Neuronal stem cell (in vitro differentiated cells): ENCODE measurements at regions not wholly inside any gene's neighbourhood (a gene's known extent, or its start where the extent isn't known, plus 50 kb on each side); places are given as distances from the start of the nearest gene placed in this dataset.

Source experiments
- DNase-seq: peaks from one replicate; pipeline ENCODE4 v3.0.0-alpha.2; 2013; ENCODE audit warnings: low spot score
- H2AFZ ChIP-seq: one replicate; pipeline ENCODE4 v1.6.1; 2013; ENCODE audit warnings: mild to moderate bottlenecking, low read length, inconsistent platforms
- H2AK5ac ChIP-seq: 2 replicates; pipeline ENCODE4 v1.6.1; 2013; ENCODE audit warnings: low read depth, mild to moderate bottlenecking, inconsistent platforms, low read length, moderate library complexity, mixed read lengths
- H2BK120ac ChIP-seq: 2 replicates; pipeline ENCODE4 v1.6.1; 2013; ENCODE audit warnings: low read depth, mild to moderate bottlenecking, inconsistent platforms, low read length, moderate library complexity, mixed read lengths
- H2BK12ac ChIP-seq: one replicate; pipeline ENCODE4 v1.6.1; 2013; ENCODE audit warnings: low read length, inconsistent platforms
- H2BK15ac ChIP-seq: 2 replicates; pipeline ENCODE4 v1.6.1; 2013; ENCODE audit warnings: mild to moderate bottlenecking, low read length, inconsistent platforms, mixed read lengths
- H2BK5ac ChIP-seq: one replicate; pipeline ENCODE4 v1.6.1; 2013; ENCODE audit warnings: inconsistent platforms, mild to moderate bottlenecking, low read length, moderate library complexity
- H3K14ac ChIP-seq: one replicate; pipeline ENCODE4 v1.6.1; 2013; ENCODE audit warnings: low read length, inconsistent platforms
- H3K18ac ChIP-seq: 2 replicates; pipeline ENCODE4 v1.6.1; 2013; ENCODE audit warnings: low read length, inconsistent platforms
- H3K23ac ChIP-seq: 2 replicates; pipeline ENCODE4 v1.6.1; 2013; ENCODE audit warnings: low read depth, mild to moderate bottlenecking, mixed read lengths, low read length, inconsistent platforms; ENCODE audit not compliant: poor library complexity
- H3K27ac ChIP-seq: replicated peaks from 3 replicates; pipeline ENCODE4 v1.5.1; 2013; ENCODE audit warnings: low read length, inconsistent platforms
- H3K27me3 ChIP-seq, 3 experiments: 2 replicates each; pipeline ENCODE4 v1.6.1; 2013; ENCODE audit warnings: low read length in 3 of 3, mild to moderate bottlenecking in 2 of 3, inconsistent platforms in 1 of 3, low read depth in 1 of 3, mixed read lengths in 1 of 3, moderate library complexity in 1 of 3; ENCODE audit not compliant: control insufficient read depth in 3 of 3, insufficient read depth in 3 of 3
- H3K36me3 ChIP-seq, 2 donors: replicated peaks in 1 of 2; 2 replicates each; pipeline ENCODE4 v1.6.1; 2013; ENCODE audit warnings: low read length in 2 of 2; ENCODE audit not compliant: control insufficient read depth in 2 of 2, insufficient read depth in 2 of 2
- H3K4ac ChIP-seq: 2 replicates; pipeline ENCODE4 v1.6.1; 2013; ENCODE audit warnings: inconsistent platforms, mild to moderate bottlenecking, low read length, moderate library complexity
- H3K4me1 ChIP-seq, 2 donors: 1 replicate in 1 of 2; 2 replicates in 1 of 2; pipeline ENCODE4 v1.6.1; 2013; ENCODE audit warnings: low read length in 2 of 2, low read depth in 1 of 2; ENCODE audit not compliant: control insufficient read depth in 2 of 2, insufficient read depth in 1 of 2
- H3K4me2 ChIP-seq: one replicate; pipeline ENCODE4 v1.6.1; 2013; ENCODE audit warnings: mild to moderate bottlenecking, low read length, inconsistent platforms; ENCODE audit not compliant: insufficient read depth, poor library complexity, severe bottlenecking
- H3K4me3 ChIP-seq, 2 donors: 2 replicates each; pipeline ENCODE4 v1.5.1; 2013; ENCODE audit warnings: low read length in 2 of 2, mild to moderate bottlenecking in 2 of 2, inconsistent platforms in 1 of 2, moderate library complexity in 1 of 2
- H3K79me1 ChIP-seq: one replicate; pipeline ENCODE4 v1.6.1; 2013; ENCODE audit warnings: low read depth, mild to moderate bottlenecking, inconsistent platforms, low read length, moderate library complexity
- H3K9ac ChIP-seq: one replicate; pipeline ENCODE4 v1.6.1; 2013; ENCODE audit warnings: mild to moderate bottlenecking, low read depth, low read length, inconsistent platforms; ENCODE audit not compliant: poor library complexity
- H3K9me3 ChIP-seq, 2 donors: replicated peaks in 1 of 2; 2 replicates each; pipeline versions ENCODE3 to v1.6.1; 2013; ENCODE audit warnings: low read length in 2 of 2, mild to moderate bottlenecking in 2 of 2, inconsistent platforms in 1 of 2, low read depth in 1 of 2, mixed read lengths in 1 of 2, moderate library complexity in 1 of 2; ENCODE audit not compliant: control insufficient read depth in 2 of 2, insufficient read depth in 1 of 2
- H4K8ac ChIP-seq: one replicate; pipeline ENCODE4 v1.6.1; 2013; ENCODE audit warnings: low read depth, mild to moderate bottlenecking, inconsistent platforms, low read length, moderate library complexity
- H4K91ac ChIP-seq: one replicate; pipeline ENCODE4 v1.6.1; 2013; ENCODE audit warnings: low read length, low read depth, mild to moderate bottlenecking, inconsistent platforms; ENCODE audit not compliant: poor library complexity
- WGBS, 2 donors: extraction: QIAGEN DNeasy Blood & Tissue Kit; methylation state at CpG; one replicate each; pipeline ENCODE4 v1.1.7; 2013; ENCODE audit warnings: missing lambda C conversion rate in 2 of 2, mixed read lengths in 1 of 2; ENCODE audit not compliant: insufficient read length in 2 of 2, insufficient replicate concordance in 1 of 2; ENCODE audit errors: extremely low coverage in 2 of 2; 5-methylcytosine and 5-hydroxymethylcytosine counted together

DNA sequence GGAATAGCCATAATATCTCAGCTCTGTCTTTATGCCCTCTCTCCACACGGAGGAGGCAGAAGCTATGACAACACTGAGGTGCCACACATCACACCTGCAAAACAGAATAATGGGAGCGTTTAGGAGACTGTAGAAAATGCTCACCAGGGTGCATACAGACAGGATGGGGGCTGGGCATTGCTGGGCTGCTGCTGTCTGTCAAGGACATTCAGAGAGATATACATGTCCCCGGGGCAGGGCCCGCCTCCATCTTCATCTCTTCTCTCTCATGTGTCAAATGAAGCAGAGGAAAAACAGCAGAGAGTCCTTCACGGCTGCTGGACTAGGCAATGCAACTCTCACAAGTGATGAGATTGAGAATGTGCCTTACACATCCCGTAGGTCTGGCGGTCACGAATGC lies 65.3 kb upstream of the DHRSX start:
- H4K91ac ChIP-seq: no peak overlapping the region
- H3K18ac ChIP-seq: no peak overlapping the region
- no peak overlapping the region for H3K27ac ChIP-seq
- no peaks in the 10 kb centered on the region for H3K4me1 ChIP-seq
- H3K23ac ChIP-seq: no peak overlapping the region
- peaks cover 0 to 1% of the 10 kb centered on the region in 2 donors for H3K9me3 ChIP-seq
- no peaks in the 10 kb centered on the region for H3K27me3 ChIP-seq
- no peak overlapping the region for H2AK5ac ChIP-seq
- no peak overlapping the region for H3K14ac ChIP-seq
- no peak overlapping the region for H4K8ac ChIP-seq
- H3K79me1 ChIP-seq: no peaks in the 10 kb centered on the region
- no peak overlapping the region for H2BK15ac ChIP-seq
- no peaks in the 10 kb centered on the region for H3K36me3 ChIP-seq
- no peak overlapping the region for H2BK12ac ChIP-seq
- no peak overlapping the region for H2BK120ac ChIP-seq
- H3K9ac ChIP-seq: no peak overlapping the region
- no peak overlapping the region for H2BK5ac ChIP-seq
- no peak for DNase-seq
- H2AFZ ChIP-seq: no peak overlapping the region
- H3K4ac ChIP-seq: no peak overlapping the region
- H3K4me2 ChIP-seq: no peak overlapping the region
- WGBS, 2 donors: no CpG with 5 or more reads among the region's 8 CpGs
- no peak overlapping the region for H3K4me3 ChIP-seq

DNA sequence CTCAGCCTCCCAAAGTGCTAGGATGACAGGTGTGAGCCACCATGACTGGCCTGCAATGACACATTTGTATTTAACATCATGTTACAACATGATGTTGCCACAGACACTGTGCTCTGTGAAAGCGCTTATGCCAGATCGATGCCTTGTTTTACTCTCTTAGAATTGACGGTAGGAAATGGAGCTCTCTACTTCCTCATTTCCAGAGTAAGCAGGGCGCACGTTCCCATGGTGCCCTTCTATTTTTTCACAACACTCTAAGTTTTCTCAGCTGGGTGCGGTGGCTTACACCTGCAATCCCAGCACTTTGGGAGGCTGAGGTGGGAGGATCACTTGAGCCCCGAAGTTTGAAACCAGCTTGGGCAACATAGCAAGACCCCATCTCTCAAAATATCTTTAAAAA lies 60.7 kb upstream of the DHRSX start:
- Histone ChIP-seq H3K27me3 (no peaks in the 10 kb centered on the region), H3K23ac (no peak overlapping the region), H3K14ac (no peak overlapping the region), H3K18ac (no peak overlapping the region), H3K4me1 (no peaks in the 10 kb centered on the region), H3K9ac (no peak overlapping the region), H3K4me3 (no peak overlapping the region), H2AFZ (no peak overlapping the region), H2BK120ac (no peak overlapping the region), H3K4ac (no peak overlapping the region), H3K36me3 (no peaks in the 10 kb centered on the region), H4K91ac (no peak overlapping the region), H2BK15ac (no peak overlapping the region), H3K79me1 (no peaks in the 10 kb centered on the region), H2BK12ac (no peak overlapping the region), H3K4me2 (no peak overlapping the region), H4K8ac (no peak overlapping the region), H3K27ac (no peak overlapping the region), H2BK5ac (no peak overlapping the region), H2AK5ac (no peak overlapping the region), H3K9me3 (no peaks in the 10 kb centered on the region)
- no CpG with 5 or more reads among the region's 7 CpGs for WGBS, 2 donors
- DNase-seq: no peak

GRCh38 chrX:2559124-2559523 lies 58.3 kb upstream of the DHRSX start:
- WGBS, 2 donors: no CpG with 5 or more reads among the region's 3 CpGs
- no peak overlapping the region for H2AFZ ChIP-seq

GRCh38 chrX:2554891-2555290 lies 54.1 kb upstream of the DHRSX start:
- no CpG with 5 or more reads among the region's 1 CpG for WGBS, 2 donors
- Histone ChIP-seq H2BK12ac (no peak overlapping the region), H3K4me3 (no peak overlapping the region)

More at GRCh38 chrX:2559124-2559523, 58.3 kb upstream of the DHRSX start:
- H2BK120ac ChIP-seq: no peak overlapping the region
- no peak overlapping the region for H4K91ac ChIP-seq
- H3K4ac ChIP-seq: no peak overlapping the region
- H4K8ac ChIP-seq: no peak overlapping the region
- H3K14ac ChIP-seq: no peak overlapping the region
- peaks cover 0 to 3% of the 10 kb centered on the region in 2 donors for H3K9me3 ChIP-seq
- H3K27ac ChIP-seq: no peak overlapping the region
- H2BK15ac ChIP-seq: no peak overlapping the region
- no peak overlapping the region for H2BK12ac ChIP-seq
- no peak for DNase-seq
- H3K4me2 ChIP-seq: no peak overlapping the region
- no peak overlapping the region for H3K9ac ChIP-seq
- H3K79me1 ChIP-seq: no peaks in the 10 kb centered on the region
- H3K36me3 ChIP-seq: no peaks in the 10 kb centered on the region
- no peak overlapping the region for H3K4me3 ChIP-seq
- H3K4me1 ChIP-seq: no peaks in the 10 kb centered on the region
- H3K18ac ChIP-seq: no peak overlapping the region
- H2BK5ac ChIP-seq: no peak overlapping the region
- H2AK5ac ChIP-seq: no peak overlapping the region
- H3K23ac ChIP-seq: no peak overlapping the region
- H3K27me3 ChIP-seq: no peaks in the 10 kb centered on the region

More at GRCh38 chrX:2554891-2555290, 54.1 kb upstream of the DHRSX start:
- Histone ChIP-seq H2BK5ac (no peak overlapping the region), H2BK120ac (no peak overlapping the region), H4K91ac (no peak overlapping the region), H3K14ac (no peak overlapping the region), H3K79me1 (no peaks in the 10 kb centered on the region), H3K27me3 (no peaks in the 10 kb centered on the region), H3K4me1 (peaks cover 5 to 7% of the 10 kb centered on the region in 2 donors), H3K9ac (no peak overlapping the region), H3K9me3 (peaks cover 0 to 3% of the 10 kb centered on the region in 2 donors), H3K4me2 (no peak overlapping the region), H3K4ac (no peak overlapping the region), H2AFZ (no peak overlapping the region), H2BK15ac (no peak overlapping the region), H3K23ac (no peak overlapping the region), H3K18ac (no peak overlapping the region), H4K8ac (no peak overlapping the region), H2AK5ac (no peak overlapping the region), H3K27ac (no peak overlapping the region), H3K36me3 (no peaks in the 10 kb centered on the region)
- DNase-seq: no peak
